GM12865 (cell line): ENCODE measurements at regions not wholly inside any gene's neighbourhood (a gene's known extent, or its start where the extent isn't known, plus 50 kb on each side); places are given as distances from the start of the nearest gene placed in this dataset.

ENCODE experiments used
- DNase-seq: peaks from one replicate; pipeline ENCODE4 v3.0.0; 2010; ENCODE audit warnings: low read depth
- H3K4me3 ChIP-seq: 2 replicates; pipeline ENCODE4 v1.5.1; 2011; ENCODE audit warnings: mild to moderate bottlenecking, low read depth, low read length, control low read depth
- TF ChIP-seq, protein P1 (sequence below): IDR thresholded peaks from 2 replicates; pipeline ENCODE4 v1.5.1; 2011; ENCODE audit warnings: low read length, control low read depth, low read depth, inconsistent platforms; ENCODE audit not compliant: insufficient read depth; ENCODE audit errors: missing control alignments

DNA sequence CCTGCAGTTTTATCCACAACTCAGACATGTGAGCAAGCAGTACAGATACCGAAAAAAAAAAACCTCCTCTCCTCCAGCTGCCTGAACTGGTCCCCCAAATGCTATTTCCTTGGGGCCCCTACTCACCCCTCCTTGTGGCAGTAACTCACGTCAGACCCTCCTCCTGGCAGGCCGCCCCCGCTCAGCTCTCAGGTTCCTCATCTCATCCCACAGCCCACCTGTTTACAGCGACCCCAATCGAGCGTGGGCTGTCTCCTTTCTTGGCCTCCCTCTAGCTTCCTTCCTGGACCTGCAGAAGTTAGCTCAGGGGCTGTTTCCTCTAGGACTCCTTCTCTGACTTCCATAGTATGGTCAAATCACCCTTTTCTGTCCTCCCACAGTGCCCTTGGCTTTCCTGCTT lies 455.3 kb downstream of the BCL11B start:
- TF ChIP-seq, protein P1, sequence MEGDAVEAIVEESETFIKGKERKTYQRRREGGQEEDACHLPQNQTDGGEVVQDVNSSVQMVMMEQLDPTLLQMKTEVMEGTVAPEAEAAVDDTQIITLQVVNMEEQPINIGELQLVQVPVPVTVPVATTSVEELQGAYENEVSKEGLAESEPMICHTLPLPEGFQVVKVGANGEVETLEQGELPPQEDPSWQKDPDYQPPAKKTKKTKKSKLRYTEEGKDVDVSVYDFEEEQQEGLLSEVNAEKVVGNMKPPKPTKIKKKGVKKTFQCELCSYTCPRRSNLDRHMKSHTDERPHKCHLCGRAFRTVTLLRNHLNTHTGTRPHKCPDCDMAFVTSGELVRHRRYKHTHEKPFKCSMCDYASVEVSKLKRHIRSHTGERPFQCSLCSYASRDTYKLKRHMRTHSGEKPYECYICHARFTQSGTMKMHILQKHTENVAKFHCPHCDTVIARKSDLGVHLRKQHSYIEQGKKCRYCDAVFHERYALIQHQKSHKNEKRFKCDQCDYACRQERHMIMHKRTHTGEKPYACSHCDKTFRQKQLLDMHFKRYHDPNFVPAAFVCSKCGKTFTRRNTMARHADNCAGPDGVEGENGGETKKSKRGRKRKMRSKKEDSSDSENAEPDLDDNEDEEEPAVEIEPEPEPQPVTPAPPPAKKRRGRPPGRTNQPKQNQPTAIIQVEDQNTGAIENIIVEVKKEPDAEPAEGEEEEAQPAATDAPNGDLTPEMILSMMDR, result no peak
- DNase-seq, result no peak

GRCh38 chr14:98819132-98819866 lies 452.7 kb downstream of the BCL11B start:
- no peak overlapping the region for H3K4me3 ChIP-seq
- TF ChIP-seq, protein P1, result no peak
- no peak for DNase-seq

More for the DNA sequence above, 455.3 kb downstream of the BCL11B start:
- H3K4me3 ChIP-seq, result no peak overlapping the region

DNA sequence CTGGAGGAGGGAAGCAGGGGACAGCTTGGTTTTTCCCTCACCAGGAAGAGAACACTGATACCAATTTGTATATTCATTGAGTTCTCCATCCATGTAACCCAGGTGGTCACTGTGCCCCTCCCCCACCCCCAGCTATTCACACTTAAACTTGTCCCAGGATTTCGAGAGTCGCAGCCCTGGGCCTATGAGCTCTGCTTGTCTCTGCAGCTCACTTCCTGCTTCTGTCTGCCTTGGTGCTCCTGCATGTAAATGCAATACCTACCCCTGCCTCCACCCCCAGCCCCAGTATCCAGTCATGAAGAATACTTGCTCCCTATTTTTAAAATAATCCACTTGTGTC lies 452.2 kb downstream of the BCL11B start:
- TF ChIP-seq, protein P1, result no peak
- no peak for DNase-seq
- H3K4me3 ChIP-seq, result no peak overlapping the region

- no peak overlapping the region for H3K4me3 ChIP-seq
- TF ChIP-seq, protein P1, result no peak
- no peak for DNase-seq
Observed at GRCh38 chr14:98822917-98823316, 449.1 kb downstream of the BCL11B start.

DNA sequence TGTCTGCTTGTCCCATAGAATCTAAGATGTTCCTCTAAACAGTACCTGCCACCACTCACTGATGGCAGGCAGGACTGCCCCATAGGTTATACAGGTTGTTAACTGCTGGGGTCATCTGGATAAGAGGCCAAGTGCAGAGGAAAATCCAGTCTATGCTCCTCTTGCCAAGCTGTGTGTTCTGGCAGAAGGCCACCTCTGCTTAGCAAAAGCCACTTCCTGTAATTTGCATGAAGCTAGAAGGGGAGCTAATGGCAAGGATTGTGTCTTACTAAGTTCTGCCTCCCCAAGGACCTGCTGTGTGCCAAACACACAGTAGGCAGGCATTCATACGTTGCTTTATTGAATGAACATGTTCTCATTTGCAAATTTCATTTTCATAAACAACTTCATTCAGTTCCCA lies 445.4 kb downstream of the BCL11B start:
- TF ChIP-seq, protein P1, result no peak
- DNase-seq, result no peak

DNA sequence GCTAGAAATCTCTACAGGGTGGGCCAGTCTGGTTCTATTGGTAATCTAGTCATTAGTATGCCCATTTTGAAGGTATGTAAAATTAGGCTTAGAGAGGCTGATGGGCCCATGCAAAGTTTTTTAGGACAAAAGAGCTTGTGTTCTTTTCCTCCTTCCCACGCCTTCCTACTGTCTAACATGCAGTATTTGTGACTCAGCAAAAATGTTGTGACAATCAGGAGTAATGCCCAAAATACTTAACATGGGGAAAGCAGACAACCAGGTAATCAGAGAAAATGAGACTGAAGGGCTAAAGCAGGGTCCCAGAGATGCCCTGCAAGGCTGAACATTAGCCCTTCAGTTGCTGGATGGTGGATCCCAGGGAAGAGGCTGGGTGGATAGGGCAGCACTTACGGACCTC lies 437.9 kb downstream of the BCL11B start:
- no peak for DNase-seq
- no peak overlapping the region for H3K4me3 ChIP-seq
- TF ChIP-seq, protein P1, result no peak

More for the DNA sequence above, 445.4 kb downstream of the BCL11B start:
- no peak overlapping the region for H3K4me3 ChIP-seq
